ENCODE measurements at regions not wholly inside any gene's neighbourhood (a gene's known extent, or its start where the extent isn't known, plus 50 kb on each side); places are given as distances from the start of the nearest gene placed in this dataset.

GRCh38 chr10:59016043-59016442 is 160.4 kb upstream of the PHYHIPL start:
- Histone ChIP-seq H3K9me3 (ENCODE audit: low read length) (no peaks in the 10 kb centered on the region), H3K27ac (ENCODE audit: low read length) (no peak overlapping the region), H2AFZ (ENCODE audit: low read length) (no peak overlapping the region), H3K36me3 (ENCODE audit: low read depth, low read length) (no peaks in the 10 kb centered on the region), H3K9ac (ENCODE audit: low read length) (no peak overlapping the region), H3K79me2 (ENCODE audit: low read length) (no peaks in the 10 kb centered on the region), H3K4me1 (ENCODE audit: insufficient read depth, low read length) (no peaks in the 10 kb centered on the region), H3K4me2 (ENCODE audit: low read length) (no peak overlapping the region), H4K20me1 (ENCODE audit: low read length) (no peaks in the 10 kb centered on the region), H3K27me3 (ENCODE audit: low read length) (peaks cover 54% of the 10 kb centered on the region), H3F3A (ENCODE audit: low read length, unreplicated experiment) (no peaks in the 10 kb centered on the region), H3K9me2 (replicated peaks; ENCODE audit: low read length) (no peaks in the 10 kb centered on the region), H3K4me3 (ENCODE audit: low read length) (no peak overlapping the region)
- DNase-seq = no peak
- TF ChIP-seq EZH2 (IDR thresholded peaks at IDR 0.05; ENCODE audit: low read length, unreplicated experiment) = no peak
- TF ChIP-seq CTCF (conservative IDR thresholded peaks at IDR 0.05; ENCODE audit: low read depth, low read length) = no peak
- no peak for TF ChIP-seq EZH2phosphoT487 (IDR thresholded peaks at IDR 0.05; ENCODE audit: borderline replicate concordance, low read length)
- no peak for ATAC-seq
- BruUV-seq (replicated peaks) = no TSS peak
- intact Hi-C loops (cut with micrococcal nuclease) = no loop called here
- CTCF ChIA-PET = no interaction called here
- POLR2A ChIA-PET (ENCODE audit: unreplicated experiment) = no interaction called here

- no peaks in the 10 kb centered on the region for H3F3A ChIP-seq (ENCODE audit: low read length, unreplicated experiment)
- peaks cover 56% of the 10 kb centered on the region for H3K27me3 ChIP-seq (ENCODE audit: low read length)
- CTCF ChIA-PET = no interaction called here
- TF ChIP-seq CTCF (conservative IDR thresholded peaks at IDR 0.05; ENCODE audit: low read depth, low read length) (no peak), EZH2phosphoT487 (IDR thresholded peaks at IDR 0.05; ENCODE audit: borderline replicate concordance, low read length) (no peak), EZH2 (IDR thresholded peaks at IDR 0.05; ENCODE audit: low read length, unreplicated experiment) (no peak)
- no TSS peak for BruUV-seq (replicated peaks)
- no peak for DNase-seq
- H3K4me1 ChIP-seq (ENCODE audit: insufficient read depth, low read length) = no peaks in the 10 kb centered on the region
- no peaks in the 10 kb centered on the region for H4K20me1 ChIP-seq (ENCODE audit: low read length)
- no peak overlapping the region for H2AFZ ChIP-seq (ENCODE audit: low read length)
- intact Hi-C loops (cut with micrococcal nuclease) = no loop called here
- H3K9ac ChIP-seq (ENCODE audit: low read length) = no peak overlapping the region
- H3K79me2 ChIP-seq (ENCODE audit: low read length) = no peaks in the 10 kb centered on the region
- H3K36me3 ChIP-seq (ENCODE audit: low read depth, low read length) = no peaks in the 10 kb centered on the region
- ATAC-seq = no peak
- H3K4me3 ChIP-seq (ENCODE audit: low read length) = no peak overlapping the region
- no peaks in the 10 kb centered on the region for H3K9me3 ChIP-seq (ENCODE audit: low read length)
- no peak overlapping the region for H3K27ac ChIP-seq (ENCODE audit: low read length)
- H3K9me2 ChIP-seq (replicated peaks; ENCODE audit: low read length) = no peaks in the 10 kb centered on the region
- H3K4me2 ChIP-seq (ENCODE audit: low read length) = no peak overlapping the region
- POLR2A ChIA-PET (ENCODE audit: unreplicated experiment) = no interaction called here
Observed at GRCh38 chr10:59018977-59019376, 157.5 kb upstream of the PHYHIPL start.

- ATAC-seq (no peak), DNase-seq (no peak)
- Histone ChIP-seq H3K27me3 (ENCODE audit: low read length) (peaks cover 58% of the 10 kb centered on the region), H4K20me1 (ENCODE audit: low read length) (no peaks in the 10 kb centered on the region), H3K4me3 (ENCODE audit: low read length) (no peak overlapping the region), H2AFZ (ENCODE audit: low read length) (no peak overlapping the region), H3K9ac (ENCODE audit: low read length) (no peak overlapping the region), H3K4me2 (ENCODE audit: low read length) (no peak overlapping the region), H3K36me3 (ENCODE audit: low read depth, low read length) (no peaks in the 10 kb centered on the region), H3K9me3 (ENCODE audit: low read length) (no peaks in the 10 kb centered on the region), H3K9me2 (replicated peaks; ENCODE audit: low read length) (no peaks in the 10 kb centered on the region), H3K4me1 (ENCODE audit: insufficient read depth, low read length) (no peaks in the 10 kb centered on the region), H3K27ac (ENCODE audit: low read length) (no peak overlapping the region), H3F3A (ENCODE audit: low read length, unreplicated experiment) (no peaks in the 10 kb centered on the region), H3K79me2 (ENCODE audit: low read length) (no peaks in the 10 kb centered on the region)
- POLR2A ChIA-PET (ENCODE audit: unreplicated experiment) = no interaction called here
- TF ChIP-seq EZH2 (IDR thresholded peaks at IDR 0.05; ENCODE audit: low read length, unreplicated experiment) (no peak), CTCF (conservative IDR thresholded peaks at IDR 0.05; ENCODE audit: low read depth, low read length) (no peak), EZH2phosphoT487 (IDR thresholded peaks at IDR 0.05; ENCODE audit: borderline replicate concordance, low read length) (no peak)
- BruUV-seq (replicated peaks) = no TSS peak
- CTCF ChIA-PET = no interaction called here
- intact Hi-C loops (cut with micrococcal nuclease) = no loop called here
Observed at GRCh38 chr10:59019603-59020002, 156.8 kb upstream of the PHYHIPL start.

All from PC-3 (cell line).